NCI-H128 (cell line): ENCODE measurements at regions not wholly inside any gene's neighbourhood (a gene's known extent, or its start where the extent isn't known, plus 50 kb on each side); places are given as distances from the start of the nearest gene placed in this dataset.

Experiments used
- DNase-seq: peaks from one replicate; lab custom pipeline; 2025; ENCODE audit not compliant: unreplicated experiment; lab: John Stamatoyannopoulos, UW

GRCh38 chr1:198903203-198903602 lies 264.4 kb downstream of the PTPRC start:
- DNase-seq, result no peak

- DNase-seq, result no peak
These were observed 264.8 kb downstream of the PTPRC start for GRCh38 chr1:198903621-198904020.

GRCh38 chr1:198904321-198904720 lies 265.5 kb downstream of the PTPRC start:
- DNase-seq, result no peak

- DNase-seq, result no peak
These were observed 268.0 kb downstream of the PTPRC start for GRCh38 chr1:198906739-198907422.

- no peak for DNase-seq
These were observed 268.5 kb downstream of the PTPRC start for GRCh38 chr1:198907423-198907746.

GRCh38 chr1:198908995-198909394 lies 270.2 kb downstream of the PTPRC start:
- DNase-seq, result no peak

- no peak for DNase-seq
These were observed 271.1 kb downstream of the PTPRC start for GRCh38 chr1:198909973-198910372.

- no peak for DNase-seq
These were observed 272.0 kb downstream of the PTPRC start for GRCh38 chr1:198910816-198911215.

- no peak for DNase-seq
These were observed 273.2 kb downstream of the PTPRC start for GRCh38 chr1:198912046-198912445.

- no peak for DNase-seq
These were observed 274.8 kb downstream of the PTPRC start for GRCh38 chr1:198913667-198914066.

GRCh38 chr1:198915327-198916231 lies 276.7 kb downstream of the PTPRC start:
- DNase-seq, result no peak

- no peak for DNase-seq
These were observed 278.4 kb downstream of the PTPRC start for GRCh38 chr1:198917226-198917625.

- DNase-seq, result no peak
These were observed 280.1 kb downstream of the PTPRC start for GRCh38 chr1:198918920-198919319.

GRCh38 chr1:198919667-198920398 lies 281.0 kb downstream of the PTPRC start:
- DNase-seq, result no peak

GRCh38 chr1:198922638-198923430 lies 284.0 kb downstream of the PTPRC start:
- DNase-seq, result no peak

- no peak for DNase-seq
These were observed 285.2 kb downstream of the PTPRC start for GRCh38 chr1:198923993-198924392.

- no peak for DNase-seq
These were observed 286.7 kb downstream of the PTPRC start for GRCh38 chr1:198925567-198925966.

- no peak for DNase-seq
These were observed 288.3 kb downstream of the PTPRC start for GRCh38 chr1:198927129-198927528.

- DNase-seq, result no peak
These were observed 290.3 kb downstream of the PTPRC start for GRCh38 chr1:198929111-198929604.

GRCh38 chr1:198929961-198930599 lies 291.2 kb downstream of the PTPRC start:
- DNase-seq, result peak; percentile 19
